SK-N-SH treated with all-trans-retinoic acid at 6 μM for 48 hours (cell line): ENCODE measurements at regions not wholly inside any gene's neighbourhood (a gene's known extent, or its start where the extent isn't known, plus 50 kb on each side); places are given as distances from the start of the nearest gene placed in this dataset.

Experiments used
- BACH2 ChIP-seq: fragments of 250-450 bp; sonication (Bioruptor Pico); IDR thresholded peaks from 2 replicates; pipeline ENCODE4 v1.9.0; 2021; ENCODE audit warnings: mild to moderate bottlenecking, borderline replicate concordance
- CSDC2 ChIP-seq: fragments of 250-450 bp; sonication (Bioruptor Pico); IDR thresholded peaks from 2 replicates; pipeline ENCODE4 v1.5.0; 2020; ENCODE audit warnings: mild to moderate bottlenecking, moderate library complexity
- PPARA ChIP-seq: fragments of 250-450 bp; sonication (Bioruptor Pico); IDR thresholded peaks from 2 replicates; pipeline ENCODE4 v1.5.0; 2020; ENCODE audit warnings: mild to moderate bottlenecking, borderline replicate concordance
- SNAI2 ChIP-seq: fragments of 250-450 bp; sonication (Bioruptor Pico); IDR thresholded peaks from 2 replicates; pipeline ENCODE4 v1.5.0; 2020; ENCODE audit warnings: mild to moderate bottlenecking, moderate library complexity
- TCF4 ChIP-seq: fragments of 250-450 bp; sonication (Bioruptor Pico); IDR thresholded peaks from 2 replicates; pipeline ENCODE4 v1.8.0; 2021; ENCODE audit warnings: mild to moderate bottlenecking, moderate library complexity, borderline replicate concordance
- ZFP3 ChIP-seq: fragments of 250-450 bp; sonication (Bioruptor Pico); IDR thresholded peaks from 2 replicates; pipeline ENCODE4 v1.5.0; 2020; ENCODE audit warnings: mild to moderate bottlenecking, moderate library complexity
- ZFP30 ChIP-seq: fragments of 450-650 bp; formaldehyde crosslinking; IDR thresholded peaks from 2 replicates; pipeline ENCODE4 v1.5.0; 2022; ENCODE audit warnings: mild to moderate bottlenecking, moderate library complexity
- ZNF565 ChIP-seq: fragments of 450-650 bp; formaldehyde crosslinking; conservative IDR thresholded peaks from 2 replicates; pipeline ENCODE4 v1.5.0; 2020; ENCODE audit warnings: low read depth, mild to moderate bottlenecking, moderate library complexity
- ZNF8 ChIP-seq: fragments of 450-650 bp; formaldehyde crosslinking; IDR thresholded peaks from 2 replicates; pipeline ENCODE4 v1.5.0; 2020; ENCODE audit warnings: mild to moderate bottlenecking, moderate library complexity
- TF ChIP-seq, protein P1 (sequence below): fragments of 250-450 bp; sonication (Bioruptor Pico); IDR thresholded peaks from 2 replicates; pipeline ENCODE4 v1.5.1; 2021; ENCODE audit warnings: mild to moderate bottlenecking, moderate library complexity

DNA sequence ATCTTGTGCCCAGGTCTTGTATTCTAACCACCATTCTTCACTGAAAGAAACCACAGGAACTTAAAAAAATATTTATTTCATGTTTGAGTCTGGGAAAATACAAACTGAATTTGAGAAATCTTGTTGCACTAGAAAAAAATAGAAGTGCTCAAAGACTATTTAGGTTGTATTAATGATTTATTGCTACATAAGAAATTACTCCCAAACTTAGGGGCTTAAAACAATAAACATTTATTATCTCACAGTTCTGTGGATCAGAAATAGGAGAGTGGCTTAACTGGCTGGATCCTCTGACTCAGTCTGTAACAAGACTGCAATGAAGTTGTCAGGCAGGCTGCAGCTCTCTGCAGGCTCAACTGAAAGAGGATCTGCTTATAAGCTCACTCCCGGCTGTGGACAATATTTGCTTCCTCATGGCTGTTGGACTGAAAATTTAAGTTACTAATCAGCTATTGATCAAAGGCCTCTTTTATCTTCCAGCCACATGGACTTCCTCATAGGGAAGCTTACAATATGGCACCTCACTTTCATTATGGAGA lies 295.4 kb upstream of the FAM241A start:
- TF ChIP-seq BACH2 (CRISPR knock-in tag) (no peak), PPARA (CRISPR knock-in tag) (no peak), ZFP3 (CRISPR knock-in tag) (no peak), TCF4 (CRISPR knock-in tag) (no peak), CSDC2 (CRISPR knock-in tag) (no peak), ZFP30 (CRISPR knock-in tag) (no peak), SNAI2 (CRISPR knock-in tag) (no peak), ZNF565 (CRISPR knock-in tag) (no peak), ZNF8 (CRISPR knock-in tag) (no peak)
- TF ChIP-seq, protein P1, sequence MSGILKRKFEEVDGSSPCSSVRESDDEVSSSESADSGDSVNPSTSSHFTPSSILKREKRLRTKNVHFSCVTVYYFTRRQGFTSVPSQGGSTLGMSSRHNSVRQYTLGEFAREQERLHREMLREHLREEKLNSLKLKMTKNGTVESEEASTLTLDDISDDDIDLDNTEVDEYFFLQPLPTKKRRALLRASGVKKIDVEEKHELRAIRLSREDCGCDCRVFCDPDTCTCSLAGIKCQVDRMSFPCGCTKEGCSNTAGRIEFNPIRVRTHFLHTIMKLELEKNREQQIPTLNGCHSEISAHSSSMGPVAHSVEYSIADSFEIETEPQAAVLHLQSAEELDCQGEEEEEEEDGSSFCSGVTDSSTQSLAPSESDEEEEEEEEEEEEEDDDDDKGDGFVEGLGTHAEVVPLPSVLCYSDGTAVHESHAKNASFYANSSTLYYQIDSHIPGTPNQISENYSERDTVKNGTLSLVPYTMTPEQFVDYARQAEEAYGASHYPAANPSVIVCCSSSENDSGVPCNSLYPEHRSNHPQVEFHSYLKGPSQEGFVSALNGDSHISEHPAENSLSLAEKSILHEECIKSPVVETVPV (CRISPR knock-in tag), result no peak
